Astrocyte (in vitro differentiated cells and primary cell): ENCODE measurements at regions not wholly inside any gene's neighbourhood (a gene's known extent, or its start where the extent isn't known, plus 50 kb on each side); places are given as distances from the start of the nearest gene placed in this dataset.

Experiments
- DNase-seq: peaks from one replicate; pipeline ENCODE4 v3.0.0-alpha.2; 2010; ENCODE audit warnings: low read depth
- FAIRE-seq: peaks from 2 replicates; lab custom pipeline; 2011; peaks lifted over from hg19 to GRCh38; lab: Jason Lieb, UNC
- H2AFZ ChIP-seq: 2 replicates; pipeline ENCODE4 v1.6.0; 2012; ENCODE audit warnings: low read depth, low read length, inconsistent platforms
- H3K27ac ChIP-seq: 2 replicates; pipeline ENCODE4 v1.5.1; 2011; ENCODE audit warnings: low read depth, low read length, inconsistent platforms
- H3K27me3 ChIP-seq: 2 replicates; pipeline ENCODE4 v1.6.0; 2011; ENCODE audit warnings: low read length, inconsistent platforms; ENCODE audit not compliant: insufficient read depth
- H3K36me3 ChIP-seq: 2 replicates; pipeline ENCODE4 v1.5.1; 2011; ENCODE audit warnings: low read length, inconsistent platforms; ENCODE audit not compliant: insufficient read depth
- H3K4me1 ChIP-seq: 2 replicates; pipeline ENCODE4 v1.5.1; 2011; ENCODE audit warnings: low read length, inconsistent platforms; ENCODE audit not compliant: insufficient read depth
- H3K4me2 ChIP-seq: 2 replicates; pipeline ENCODE4 v1.6.0; 2012; ENCODE audit warnings: low read length, inconsistent platforms
- H3K4me3 ChIP-seq: 2 replicates; pipeline ENCODE4 v1.5.1; 2011; ENCODE audit warnings: low read depth, mild to moderate bottlenecking, low read length, inconsistent platforms; ENCODE audit not compliant: insufficient read depth
- H3K79me2 ChIP-seq: 2 replicates; pipeline ENCODE4 v1.6.0; 2012; ENCODE audit warnings: mild to moderate bottlenecking, low read length, inconsistent platforms; ENCODE audit not compliant: insufficient read depth
- H3K9ac ChIP-seq: 2 replicates; pipeline ENCODE4 v1.6.0; 2012; ENCODE audit warnings: mild to moderate bottlenecking, low read length, inconsistent platforms
- H3K9me3 ChIP-seq: 2 replicates; pipeline ENCODE4 v1.5.1; 2012; ENCODE audit warnings: low read depth, mild to moderate bottlenecking, low read length, inconsistent platforms; ENCODE audit not compliant: insufficient read depth
- H4K20me1 ChIP-seq: 2 replicates; pipeline ENCODE4 v1.6.0; 2012; ENCODE audit warnings: low read length, inconsistent platforms; ENCODE audit not compliant: insufficient read depth
- H3K27ac Mint-ChIP-seq: one replicate; pipeline ENCODE4 v1.8.0; 2021; ENCODE audit warnings: mild to moderate bottlenecking, mixed read lengths; ENCODE audit not compliant: unreplicated experiment
- H3K27me3 Mint-ChIP-seq: one replicate; pipeline ENCODE4 v1.8.0; 2021; ENCODE audit warnings: low read depth, mixed read lengths; ENCODE audit not compliant: unreplicated experiment
- H3K36me3 Mint-ChIP-seq: one replicate; pipeline ENCODE4 v1.8.0; 2021; ENCODE audit warnings: low read depth, mixed read lengths; ENCODE audit not compliant: unreplicated experiment
- H3K4me1 Mint-ChIP-seq: one replicate; pipeline ENCODE4 v1.8.0; 2021; ENCODE audit warnings: low read depth, mixed read lengths; ENCODE audit not compliant: unreplicated experiment
- H3K4me3 Mint-ChIP-seq: one replicate; pipeline ENCODE4 v1.8.0; 2021; ENCODE audit warnings: mild to moderate bottlenecking, moderate library complexity, mixed read lengths; ENCODE audit not compliant: unreplicated experiment
- H3K9me3 Mint-ChIP-seq: one replicate; pipeline ENCODE4 v1.8.0; 2021; ENCODE audit warnings: mild to moderate bottlenecking, mixed read lengths; ENCODE audit not compliant: unreplicated experiment
- CTCF ChIP-seq: IDR thresholded peaks from 2 replicates; pipeline ENCODE4 v1.5.1; 2011; ENCODE audit warnings: low read depth, mild to moderate bottlenecking, inconsistent platforms, low read length, moderate library complexity; ENCODE audit not compliant: insufficient read depth
- EZH2 ChIP-seq: IDR thresholded peaks from 2 replicates; pipeline ENCODE4 v1.6.1; 2012; ENCODE audit warnings: mild to moderate bottlenecking, low read length, inconsistent platforms; ENCODE audit not compliant: insufficient read depth

- no peak overlapping the region for H3K9ac ChIP-seq
- H3K4me3 ChIP-seq = no peak overlapping the region
- H3K9me3 ChIP-seq = peaks cover 3% of the 10 kb centered on the region
- no peak for TF ChIP-seq CTCF
- no peak overlapping the region for H3K4me2 ChIP-seq
- Mint-ChIP-seq H3K4me3 (no peak overlapping the region), H3K27me3 (peaks cover 25% of the 10 kb centered on the region), H3K9me3 (peaks cover 2% of the 10 kb centered on the region), H3K36me3 (no peaks in the 10 kb centered on the region), H3K4me1 (no peaks in the 10 kb centered on the region), H3K27ac (no peak overlapping the region)
- H2AFZ ChIP-seq = no peak overlapping the region
- no peaks in the 10 kb centered on the region for H4K20me1 ChIP-seq
- FAIRE-seq (no peak), DNase-seq (no peak)
- H3K27ac ChIP-seq = no peak overlapping the region
- no peaks in the 10 kb centered on the region for H3K4me1 ChIP-seq
- no peaks in the 10 kb centered on the region for H3K79me2 ChIP-seq
- no peaks in the 10 kb centered on the region for H3K27me3 ChIP-seq
- no peaks in the 10 kb centered on the region for H3K36me3 ChIP-seq
Observed at GRCh38 chr11:112722876-112723275, 238.3 kb upstream of the NCAM1 start.

GRCh38 chr11:112723676-112724495 lies 237.3 kb upstream of the NCAM1 start:
- Mint-ChIP-seq H3K27ac (no peak overlapping the region), H3K27me3 (peaks cover 33% of the 10 kb centered on the region), H3K4me1 (no peaks in the 10 kb centered on the region), H3K9me3 (peaks cover 2% of the 10 kb centered on the region), H3K4me3 (no peak overlapping the region), H3K36me3 (no peaks in the 10 kb centered on the region)
- Histone ChIP-seq H3K79me2 (no peaks in the 10 kb centered on the region), H4K20me1 (no peaks in the 10 kb centered on the region), H3K9ac (no peak overlapping the region), H3K4me3 (no peak overlapping the region), H3K4me1 (no peaks in the 10 kb centered on the region), H3K36me3 (no peaks in the 10 kb centered on the region), H3K9me3 (peaks cover 3% of the 10 kb centered on the region), H2AFZ (no peak overlapping the region), H3K4me2 (no peak overlapping the region), H3K27me3 (no peaks in the 10 kb centered on the region), H3K27ac (no peak overlapping the region)
- DNase-seq (no peak), FAIRE-seq (no peak)
- TF ChIP-seq EZH2 = no peak
- TF ChIP-seq CTCF = no peak

- H3K27ac ChIP-seq = no peak overlapping the region
- Mint-ChIP-seq H3K27ac (no peak overlapping the region), H3K4me3 (no peak overlapping the region), H3K27me3 (peaks cover 33% of the 10 kb centered on the region), H3K4me1 (no peaks in the 10 kb centered on the region), H3K9me3 (peaks cover 5% of the 10 kb centered on the region), H3K36me3 (no peaks in the 10 kb centered on the region)
- no peaks in the 10 kb centered on the region for H3K79me2 ChIP-seq
- H3K27me3 ChIP-seq = no peaks in the 10 kb centered on the region
- DNase-seq (no peak), FAIRE-seq (no peak)
- H2AFZ ChIP-seq = no peak overlapping the region
- H3K4me2 ChIP-seq = no peak overlapping the region
- H3K4me3 ChIP-seq = no peak overlapping the region
- H3K9me3 ChIP-seq = peaks cover 3% of the 10 kb centered on the region
- no peaks in the 10 kb centered on the region for H3K36me3 ChIP-seq
- H3K4me1 ChIP-seq = no peaks in the 10 kb centered on the region
- no peaks in the 10 kb centered on the region for H4K20me1 ChIP-seq
- no peak overlapping the region for H3K9ac ChIP-seq
- TF ChIP-seq CTCF = no peak
- TF ChIP-seq EZH2 = no peak
Observed at GRCh38 chr11:112724496-112724790, 236.8 kb upstream of the NCAM1 start.
